ENCODE measurements at regions not wholly inside any gene's neighbourhood (a gene's known extent, or its start where the extent isn't known, plus 50 kb on each side); places are given as distances from the start of the nearest gene placed in this dataset.
"Not testable (repeated sequence)": the region's sequence is repeated elsewhere in the genome, so short reads cannot be mapped to it uniquely, and the experiment has no call there.

- no peak for DNase-seq
Observed at GRCh38 chr4:123676890-123677229, 280.3 kb downstream of the SPRY1 start.

GRCh38 chr4:123682931-123683330 lies 286.3 kb downstream of the SPRY1 start:
- no peak for DNase-seq

- DNase-seq: not testable (repeated sequence)
Observed at GRCh38 chr4:123684937-123685336, 288.3 kb downstream of the SPRY1 start.

GRCh38 chr4:123695531-123695930 lies 298.9 kb downstream of the SPRY1 start:
- DNase-seq: not testable (repeated sequence)

GRCh38 chr4:123696687-123697086 lies 300.1 kb downstream of the SPRY1 start:
- no peak for DNase-seq

DNA sequence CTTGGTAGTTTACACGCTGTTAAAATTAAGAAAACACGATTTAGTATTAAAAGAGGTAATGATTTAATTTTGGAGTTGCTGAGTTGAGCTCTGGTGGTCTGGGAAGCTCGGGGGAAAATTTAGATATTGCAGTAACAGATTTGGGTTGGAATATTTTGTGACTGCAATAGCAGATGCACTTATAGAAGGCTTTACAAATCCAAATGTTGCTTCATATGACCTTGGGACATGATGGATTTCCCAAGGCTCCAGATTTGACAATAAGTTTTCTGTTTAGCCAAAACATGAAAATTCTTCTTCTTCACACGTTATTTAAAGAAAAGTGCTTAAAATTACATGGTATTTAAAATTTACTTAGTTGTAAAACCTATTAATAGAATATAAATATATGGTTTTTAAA lies 302.0 kb downstream of the SPRY1 start:
- DNase-seq: no peak

DNA sequence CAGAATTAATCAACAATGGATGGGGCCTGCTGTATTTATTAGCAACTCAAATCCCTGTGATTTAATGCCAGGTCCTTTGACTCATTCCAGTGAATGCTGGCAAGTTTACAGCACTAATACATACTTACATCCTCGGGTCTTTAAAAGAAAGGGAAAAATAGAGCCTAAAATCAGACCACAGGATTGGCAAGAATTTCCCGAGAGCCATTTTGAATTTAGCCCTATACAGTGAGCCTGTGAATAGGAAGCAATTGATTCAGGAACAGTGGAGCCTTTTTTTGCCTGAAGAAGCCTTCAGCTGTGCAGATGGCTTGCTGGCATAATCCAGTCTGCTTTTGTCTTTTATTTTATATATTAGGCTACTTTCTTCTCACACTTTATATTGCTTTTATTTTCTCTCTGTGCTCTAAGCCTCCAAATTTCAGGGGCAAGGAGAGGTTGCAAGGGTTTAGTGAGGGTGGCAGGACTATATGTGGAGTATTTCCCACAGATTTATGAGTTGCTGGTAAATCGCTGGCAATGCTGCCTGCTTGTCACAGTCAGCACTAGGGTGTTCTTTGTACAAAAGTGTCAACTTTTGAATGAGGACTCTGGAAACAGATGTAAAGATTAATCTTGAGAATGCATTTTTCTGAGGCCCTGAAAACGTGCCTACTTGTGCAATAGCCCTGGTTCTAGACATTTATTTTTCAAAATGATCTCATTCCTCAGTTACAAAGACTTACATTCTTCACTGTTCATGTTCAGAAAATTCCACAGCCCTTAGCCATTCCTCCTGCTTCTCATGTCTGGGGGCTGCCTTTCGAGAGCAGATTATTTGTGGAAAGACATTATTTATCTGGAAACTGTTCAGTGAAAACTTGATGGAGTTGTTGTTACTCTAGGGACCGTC lies 303.5 kb downstream of the SPRY1 start:
- DNase-seq: no peak

DNA sequence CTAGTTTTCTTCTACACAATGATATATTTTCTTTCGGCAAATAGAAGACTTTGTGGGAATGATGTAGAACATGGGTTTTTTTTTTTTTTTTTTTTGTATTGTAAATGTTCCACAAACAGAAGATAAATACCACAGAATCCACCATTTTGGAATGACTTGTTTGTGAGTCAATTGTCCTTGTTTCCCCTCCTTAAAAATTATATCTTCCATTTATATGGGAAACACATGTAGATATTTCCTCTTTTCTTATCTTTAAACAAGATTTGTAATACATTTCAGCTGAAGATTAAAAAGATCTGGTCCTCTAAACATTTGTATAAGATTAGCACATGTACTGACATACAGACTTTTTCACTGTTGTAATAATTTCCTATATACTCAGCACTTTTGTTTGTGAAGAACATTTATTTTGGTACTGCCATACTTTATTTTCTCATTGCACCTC lies 304.6 kb downstream of the SPRY1 start:
- no peak for DNase-seq

DNA sequence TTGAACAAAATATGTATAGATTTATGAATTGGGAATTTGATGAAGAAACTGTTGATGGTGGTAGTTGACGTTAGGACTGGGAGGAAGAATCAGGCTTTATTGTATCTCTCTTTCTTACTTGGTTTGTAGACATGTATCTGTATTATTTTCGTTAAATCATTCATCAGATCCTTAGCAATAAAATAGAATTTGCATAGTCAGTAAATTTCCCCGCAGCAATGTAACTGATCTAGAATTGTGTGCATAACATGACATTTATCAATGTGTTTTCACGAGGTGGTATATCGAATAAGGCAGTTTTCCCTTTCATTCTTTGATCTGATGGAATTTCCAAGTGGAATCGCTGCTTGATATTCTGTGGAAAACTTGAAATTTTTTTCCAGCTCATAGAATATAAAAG lies 308.8 kb downstream of the SPRY1 start:
- DNase-seq: no peak

DNA sequence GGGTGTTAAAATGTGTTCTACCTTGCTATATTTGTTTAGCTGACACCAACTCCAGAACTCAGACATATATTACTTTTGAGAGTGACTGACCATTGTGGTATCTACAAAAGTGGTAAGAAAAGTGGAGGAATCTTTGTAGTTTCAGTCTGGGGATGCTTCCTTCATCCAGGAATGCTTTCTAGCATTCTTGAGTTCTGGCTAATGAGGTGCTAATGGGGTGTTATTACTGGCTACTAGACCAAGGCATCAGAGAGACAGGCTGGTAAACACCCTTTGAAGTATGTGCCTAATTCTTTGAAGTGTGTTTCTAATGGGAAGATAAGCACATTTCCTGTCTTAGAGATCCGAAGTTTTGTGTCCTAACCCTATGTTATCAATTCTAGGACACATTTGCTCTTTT lies 310.4 kb downstream of the SPRY1 start:
- DNase-seq: no peak

DNA sequence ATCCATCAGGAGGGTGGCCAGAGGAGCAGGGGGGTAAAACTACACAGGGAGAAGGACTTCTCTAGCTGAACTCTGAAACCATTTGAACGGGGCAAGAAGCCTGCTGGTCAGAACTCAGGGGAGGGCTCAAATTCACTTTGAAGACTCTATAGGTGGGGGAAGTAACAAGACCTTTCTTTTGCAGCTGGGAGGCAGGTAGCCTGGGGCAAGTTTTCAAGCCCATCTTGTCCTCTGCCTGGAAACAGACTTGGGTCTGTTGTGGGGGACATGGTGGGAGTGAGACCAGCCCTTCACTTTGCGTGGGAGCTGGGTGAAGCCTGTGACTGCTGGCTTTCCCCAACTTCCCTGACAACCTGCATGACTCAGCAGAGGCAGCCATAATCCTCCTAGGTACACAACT lies 312.3 kb downstream of the SPRY1 start:
- DNase-seq: no peak

- DNase-seq: no peak
Observed at GRCh38 chr4:123709336-123709735, 312.7 kb downstream of the SPRY1 start.

DNA sequence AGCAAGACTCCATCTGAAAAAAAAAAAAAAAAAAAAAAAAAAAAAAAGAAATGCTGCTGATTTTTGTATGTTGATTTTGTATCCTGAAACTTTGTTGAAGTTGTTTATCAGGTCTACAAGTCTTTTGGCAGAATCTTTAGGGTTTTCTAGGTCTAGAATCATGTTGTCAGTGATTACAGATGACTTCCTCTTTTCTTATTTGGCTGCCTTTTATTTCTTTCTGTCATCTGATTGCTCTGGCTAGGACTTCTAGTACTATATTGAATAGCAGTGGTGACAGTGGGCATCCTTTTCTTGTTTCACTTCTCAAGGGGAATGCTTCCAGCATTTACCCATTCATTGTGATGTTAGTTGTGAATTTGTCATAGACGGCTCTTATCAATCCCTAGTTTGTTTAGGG lies 334.4 kb downstream of the SPRY1 start:
- DNase-seq: no peak

DNA sequence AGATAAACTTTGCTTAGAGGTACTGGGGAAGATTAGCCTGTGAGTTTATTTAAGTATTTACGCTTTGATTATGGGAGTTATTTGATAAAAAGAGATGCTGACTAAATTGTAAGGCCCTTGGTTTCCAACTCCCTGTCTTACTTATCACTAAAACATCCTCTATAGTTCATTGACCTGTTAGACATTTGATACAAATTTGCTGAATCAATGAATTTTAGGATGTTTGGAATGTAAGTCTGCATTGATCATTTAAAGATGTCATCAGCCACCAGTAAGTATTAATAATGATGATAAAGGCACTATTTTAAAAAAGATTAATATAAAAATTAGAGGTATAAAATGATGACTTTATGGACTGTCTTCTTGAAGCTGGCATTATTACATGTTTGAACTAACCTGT lies 340.6 kb downstream of the SPRY1 start:
- no peak for DNase-seq

DNA sequence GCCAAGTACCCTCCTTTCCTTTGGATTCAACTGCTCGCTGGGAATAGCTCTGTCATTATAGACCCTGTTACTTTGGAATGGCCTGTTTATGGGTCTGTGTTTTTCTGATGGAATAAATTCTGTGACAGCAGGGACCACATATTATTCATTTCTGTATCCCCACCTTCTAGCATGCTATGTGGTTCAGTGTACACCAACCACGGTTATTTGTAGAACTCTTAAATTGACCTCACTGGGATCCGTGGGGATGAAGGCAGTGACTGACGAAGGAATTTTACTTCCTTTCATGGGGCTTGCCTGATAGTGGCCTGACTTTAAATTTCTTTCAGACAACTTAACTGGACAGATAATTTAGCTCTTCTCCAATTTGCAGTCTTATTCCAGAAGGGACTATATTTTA lies 343.2 kb downstream of the SPRY1 start:
- no peak for DNase-seq

GRCh38 chr4:123740236-123740635 lies 343.6 kb downstream of the SPRY1 start:
- DNase-seq: no peak

DNA sequence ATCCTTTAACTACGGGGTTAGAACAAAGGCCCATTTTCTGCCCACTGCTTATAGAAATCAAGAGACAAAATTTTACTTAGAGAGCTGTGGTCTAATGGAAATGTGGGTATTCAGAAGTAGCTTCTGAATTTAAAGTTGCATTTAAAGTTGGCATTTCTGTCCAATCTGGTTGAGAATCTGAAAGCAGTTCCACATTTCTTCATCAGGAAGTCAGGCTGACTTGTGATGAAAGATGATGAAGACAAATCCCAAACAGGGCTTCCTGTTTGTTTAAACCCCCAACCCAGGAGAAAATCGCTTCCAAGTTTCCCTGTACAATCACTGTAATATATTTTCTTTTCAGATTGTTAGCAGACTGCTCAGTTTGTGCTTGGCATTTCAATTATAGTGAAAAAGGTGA lies 345.3 kb downstream of the SPRY1 start:
- DNase-seq: peak in 2 of 3 donors; percentile 13 to 25

DNA sequence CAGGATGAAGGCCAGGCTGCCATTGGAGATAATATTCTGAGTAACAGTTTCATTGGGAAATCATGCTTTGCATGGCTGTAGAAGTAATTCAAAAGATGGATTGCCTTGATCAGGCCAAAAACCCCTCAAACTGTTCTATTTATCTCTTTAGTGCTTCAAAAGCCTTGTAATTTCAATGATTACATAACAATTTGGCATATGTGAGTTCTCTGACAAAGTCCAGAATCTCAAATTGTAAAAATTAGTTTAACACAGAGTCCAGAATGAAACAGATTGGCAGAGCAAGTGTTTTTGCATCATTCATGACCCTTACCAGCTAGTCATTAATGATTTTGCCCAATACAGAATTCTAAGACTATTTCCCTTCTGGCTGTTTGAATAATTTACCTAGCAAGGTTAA lies 347.3 kb downstream of the SPRY1 start:
- DNase-seq: no peak

DNA sequence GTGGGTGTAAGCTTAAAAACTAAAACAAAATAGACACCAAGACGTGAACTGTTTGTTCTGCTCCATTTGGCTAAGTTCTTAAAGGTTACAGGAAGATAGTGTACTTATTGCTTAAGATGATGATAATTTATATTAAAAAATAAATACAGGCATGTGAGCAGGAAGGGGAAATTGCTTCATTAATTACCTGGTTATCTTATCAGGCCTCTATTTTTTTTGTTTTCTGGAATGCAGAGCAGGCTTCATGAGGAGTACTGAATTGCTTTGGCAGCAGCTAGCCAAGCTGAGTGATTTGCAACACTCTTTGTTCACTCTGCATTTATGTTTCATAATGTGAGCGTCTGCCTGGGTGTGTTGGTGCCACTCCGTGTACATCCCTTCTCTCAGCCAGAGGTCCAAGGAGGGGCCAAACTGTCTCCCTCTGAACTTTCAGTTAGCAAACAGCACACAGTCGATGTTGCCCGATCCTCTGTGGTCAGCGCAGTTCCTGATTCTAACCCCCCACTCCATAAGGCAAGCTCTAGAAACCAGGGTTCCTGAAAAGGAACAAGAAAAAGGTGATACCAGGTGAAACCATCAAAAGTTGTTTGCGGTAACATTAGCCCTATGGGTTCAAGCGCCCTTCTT lies 348.2 kb downstream of the SPRY1 start:
- DNase-seq: peak in 1 of 3 donors; percentile 9

GRCh38 chr4:123747016-123747415 lies 350.4 kb downstream of the SPRY1 start:
- peak in 2 of 3 donors; percentile 5 to 7 for DNase-seq

DNA sequence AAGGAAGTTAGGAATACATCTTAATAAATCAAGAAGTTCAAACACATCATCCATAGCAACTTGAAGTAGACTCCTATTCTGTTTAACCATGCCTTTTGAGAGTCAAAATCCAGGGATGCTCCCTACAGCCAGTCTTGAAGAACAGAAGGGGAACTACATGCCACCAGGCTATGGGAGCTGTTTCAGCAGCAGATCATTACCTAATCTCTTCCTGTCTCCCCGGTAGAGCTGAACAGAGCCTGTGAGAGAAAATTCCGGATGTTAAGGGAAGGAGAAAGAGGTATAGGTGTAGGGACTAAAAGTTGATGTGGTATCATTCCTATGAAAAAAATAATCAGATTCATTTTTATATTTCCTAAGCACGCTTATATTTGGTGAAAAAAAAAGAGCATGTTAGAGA lies 352.2 kb downstream of the SPRY1 start:
- DNase-seq: peak in 1 of 3 donors; percentile 8

DNA sequence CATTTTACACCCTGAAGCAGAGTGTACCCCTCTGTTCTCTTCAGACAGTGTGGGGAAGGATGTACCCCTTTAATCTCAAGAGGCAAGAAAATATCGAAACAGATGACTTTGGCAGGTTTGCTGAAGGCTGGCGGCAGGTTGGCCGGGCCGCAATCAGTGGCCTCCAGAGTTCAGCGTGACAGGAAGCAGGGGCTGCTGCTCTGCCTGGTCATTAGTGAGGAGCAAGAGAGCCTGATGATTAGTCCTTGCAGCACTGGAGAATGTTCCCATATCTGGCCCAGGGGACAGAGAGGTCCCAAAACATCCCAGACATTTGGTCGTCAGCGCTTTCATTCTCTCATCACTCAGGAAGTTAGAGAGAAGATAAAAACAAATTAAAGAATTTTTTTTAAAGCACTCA lies 352.8 kb downstream of the SPRY1 start:
- no peak for DNase-seq

DNA sequence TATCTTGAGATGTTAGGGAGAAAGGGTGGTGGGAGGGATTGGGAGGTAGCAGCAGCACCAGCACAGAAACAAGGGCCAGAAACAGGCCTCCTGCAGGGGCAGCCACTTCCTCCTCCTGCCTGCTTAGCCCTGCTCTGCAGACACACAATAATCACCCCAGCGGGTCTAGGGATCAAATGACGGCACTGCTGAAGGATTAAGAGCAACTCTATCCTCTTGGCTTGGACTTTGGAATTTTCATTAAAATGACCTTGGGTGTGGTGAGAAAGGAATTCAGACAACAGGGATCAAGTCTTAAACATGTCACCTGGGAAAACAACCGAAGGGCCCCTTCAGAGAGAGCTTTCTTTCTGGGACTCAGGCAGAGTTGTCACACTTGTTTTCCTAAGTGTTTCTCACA lies 353.4 kb downstream of the SPRY1 start:
- DNase-seq: no peak

GRCh38 chr4:123755655-123756054 lies 359.1 kb downstream of the SPRY1 start:
- DNase-seq: no peak

DNA sequence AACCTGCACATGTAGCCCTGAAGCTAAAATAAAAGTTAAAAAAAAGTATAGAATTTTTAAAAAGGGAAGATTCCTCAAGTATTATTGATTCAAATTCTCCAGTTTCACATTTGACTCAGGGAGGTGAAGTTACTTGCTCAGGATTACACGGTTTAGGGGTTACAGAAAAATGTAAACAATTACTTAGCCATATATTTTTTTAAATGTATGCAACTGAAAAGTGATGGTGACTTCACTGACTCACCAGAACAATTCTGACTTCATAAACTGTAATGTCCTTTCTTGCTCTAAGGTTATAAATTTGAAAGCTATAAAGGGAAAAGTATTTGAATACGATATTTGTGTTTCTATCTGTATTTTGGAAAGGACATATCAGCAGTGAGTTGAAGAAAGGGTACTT lies 371.2 kb downstream of the SPRY1 start:
- no peak for DNase-seq
